Right atrium auricular region (tissue), 2 donors: ENCODE measurements at regions not wholly inside any gene's neighbourhood (a gene's known extent, or its start where the extent isn't known, plus 50 kb on each side); places are given as distances from the start of the nearest gene placed in this dataset.

Source experiments
- DNase-seq: peaks from one replicate; pipeline ENCODE4 v3.0.0-alpha.2; 2019; ENCODE audit warnings: low spot score
- H3K27ac ChIP-seq, 2 donors: fragments of 200-600 bp; sonication (generic); 1 replicate in 1 of 2; 2 replicates in 1 of 2; pipeline ENCODE4 v1.5.1; 2016 to 2019
- H3K27me3 ChIP-seq, 2 donors: fragments of 200-600 bp; sonication (generic); one replicate each; pipeline versions ENCODE4 v1.5.1 to v1.6.0; 2017 to 2019
- H3K36me3 ChIP-seq: fragments of 200-600 bp; sonication (generic); one replicate; pipeline ENCODE4 v1.5.1; 2016
- H3K4me1 ChIP-seq, 2 donors: fragments of 200-600 bp; sonication (generic); one replicate each; pipeline versions ENCODE4 v1.5.1 to v1.6.0; 2017 to 2019
- H3K4me3 ChIP-seq, 2 donors: fragments of 200-600 bp; sonication (generic); 1 replicate in 1 of 2; 2 replicates in 1 of 2; pipeline ENCODE4 v1.5.1; 2017 to 2019; ENCODE audit warnings: mild to moderate bottlenecking in 1 of 2, moderate library complexity in 1 of 2
- H3K9me3 ChIP-seq, 2 donors: fragments of 200-600 bp; sonication (generic); one replicate each; pipeline ENCODE4 v1.5.1; 2019
- TF ChIP-seq, protein P1 (sequence below), 2 donors: fragments of 200-600 bp; sonication (generic); IDR thresholded peaks; one replicate each; pipeline ENCODE4 v1.5.1; 2019; ENCODE audit warnings: antibody characterized with exemption in 2 of 2

DNA sequence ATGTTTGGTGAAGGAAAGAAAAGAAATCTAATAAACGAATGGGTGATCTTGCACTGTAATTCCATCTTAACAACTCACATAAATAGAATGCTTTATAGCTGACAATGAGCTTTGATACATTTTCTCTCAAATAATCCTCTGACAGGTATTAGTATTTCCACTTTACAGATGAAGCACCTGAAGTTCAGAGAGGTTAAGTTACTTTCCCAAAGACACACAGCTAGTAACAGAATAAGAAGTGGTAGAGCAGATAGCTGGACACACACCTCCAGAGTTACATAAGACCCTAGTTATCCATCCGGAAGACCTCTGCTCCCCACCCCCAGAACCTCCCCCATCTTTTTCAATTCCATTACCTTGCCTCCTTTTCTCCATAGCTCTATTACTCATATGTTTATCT lies 213.3 kb upstream of the ZC3H12A start:
- DNase-seq: no peak
- no peaks in the 10 kb centered on the region for H3K4me1 ChIP-seq
- H3K9me3 ChIP-seq: no peaks in the 10 kb centered on the region
- no peak overlapping the region for H3K27ac ChIP-seq
- TF ChIP-seq, protein P1, sequence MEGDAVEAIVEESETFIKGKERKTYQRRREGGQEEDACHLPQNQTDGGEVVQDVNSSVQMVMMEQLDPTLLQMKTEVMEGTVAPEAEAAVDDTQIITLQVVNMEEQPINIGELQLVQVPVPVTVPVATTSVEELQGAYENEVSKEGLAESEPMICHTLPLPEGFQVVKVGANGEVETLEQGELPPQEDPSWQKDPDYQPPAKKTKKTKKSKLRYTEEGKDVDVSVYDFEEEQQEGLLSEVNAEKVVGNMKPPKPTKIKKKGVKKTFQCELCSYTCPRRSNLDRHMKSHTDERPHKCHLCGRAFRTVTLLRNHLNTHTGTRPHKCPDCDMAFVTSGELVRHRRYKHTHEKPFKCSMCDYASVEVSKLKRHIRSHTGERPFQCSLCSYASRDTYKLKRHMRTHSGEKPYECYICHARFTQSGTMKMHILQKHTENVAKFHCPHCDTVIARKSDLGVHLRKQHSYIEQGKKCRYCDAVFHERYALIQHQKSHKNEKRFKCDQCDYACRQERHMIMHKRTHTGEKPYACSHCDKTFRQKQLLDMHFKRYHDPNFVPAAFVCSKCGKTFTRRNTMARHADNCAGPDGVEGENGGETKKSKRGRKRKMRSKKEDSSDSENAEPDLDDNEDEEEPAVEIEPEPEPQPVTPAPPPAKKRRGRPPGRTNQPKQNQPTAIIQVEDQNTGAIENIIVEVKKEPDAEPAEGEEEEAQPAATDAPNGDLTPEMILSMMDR (IDR thresholded peaks at IDR 0.05): no peak
- peaks cover 0 to 2% of the 10 kb centered on the region in 2 donors for H3K27me3 ChIP-seq
- H3K36me3 ChIP-seq: no peaks in the 10 kb centered on the region
- H3K4me3 ChIP-seq: no peak overlapping the region

- peaks cover 0 to 2% of the 10 kb centered on the region in 2 donors for H3K27me3 ChIP-seq
- no peak overlapping the region for H3K4me3 ChIP-seq
- H3K36me3 ChIP-seq: no peaks in the 10 kb centered on the region
- no peak for DNase-seq
- H3K9me3 ChIP-seq: no peaks in the 10 kb centered on the region
- H3K4me1 ChIP-seq: no peaks in the 10 kb centered on the region
- H3K27ac ChIP-seq: no peak overlapping the region
- TF ChIP-seq, protein P1 (IDR thresholded peaks at IDR 0.05): no peak
Measured at GRCh38 chr1:37262439-37263170, 211.8 kb upstream of the ZC3H12A start.

DNA sequence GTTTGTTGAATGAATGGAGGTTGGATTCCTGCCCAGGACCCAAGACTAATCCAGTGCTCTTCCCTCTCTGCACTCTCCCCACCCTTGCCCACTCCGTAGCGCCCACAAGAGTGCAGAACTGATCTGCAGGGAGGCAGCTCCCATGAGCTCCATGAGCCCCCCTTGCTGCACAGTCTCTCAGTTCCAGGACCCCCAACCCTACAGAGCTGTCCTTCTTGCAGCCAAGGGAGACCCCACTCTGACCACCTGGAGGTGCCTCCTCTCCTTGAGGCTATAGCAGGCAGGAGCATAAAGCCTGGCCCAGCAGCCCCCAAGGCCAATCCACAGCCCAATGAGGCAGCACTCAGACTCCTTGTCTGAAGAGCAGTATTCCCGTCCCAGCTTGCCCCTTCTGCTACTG lies 209.2 kb upstream of the ZC3H12A start:
- Histone ChIP-seq H3K27me3 (no peaks in the 10 kb centered on the region), H3K4me3 (no peak overlapping the region), H3K36me3 (no peaks in the 10 kb centered on the region), H3K27ac (no peak overlapping the region), H3K9me3 (no peaks in the 10 kb centered on the region), H3K4me1 (no peaks in the 10 kb centered on the region)
- no peak for DNase-seq
- TF ChIP-seq, protein P1 (IDR thresholded peaks at IDR 0.05): no peak

DNA sequence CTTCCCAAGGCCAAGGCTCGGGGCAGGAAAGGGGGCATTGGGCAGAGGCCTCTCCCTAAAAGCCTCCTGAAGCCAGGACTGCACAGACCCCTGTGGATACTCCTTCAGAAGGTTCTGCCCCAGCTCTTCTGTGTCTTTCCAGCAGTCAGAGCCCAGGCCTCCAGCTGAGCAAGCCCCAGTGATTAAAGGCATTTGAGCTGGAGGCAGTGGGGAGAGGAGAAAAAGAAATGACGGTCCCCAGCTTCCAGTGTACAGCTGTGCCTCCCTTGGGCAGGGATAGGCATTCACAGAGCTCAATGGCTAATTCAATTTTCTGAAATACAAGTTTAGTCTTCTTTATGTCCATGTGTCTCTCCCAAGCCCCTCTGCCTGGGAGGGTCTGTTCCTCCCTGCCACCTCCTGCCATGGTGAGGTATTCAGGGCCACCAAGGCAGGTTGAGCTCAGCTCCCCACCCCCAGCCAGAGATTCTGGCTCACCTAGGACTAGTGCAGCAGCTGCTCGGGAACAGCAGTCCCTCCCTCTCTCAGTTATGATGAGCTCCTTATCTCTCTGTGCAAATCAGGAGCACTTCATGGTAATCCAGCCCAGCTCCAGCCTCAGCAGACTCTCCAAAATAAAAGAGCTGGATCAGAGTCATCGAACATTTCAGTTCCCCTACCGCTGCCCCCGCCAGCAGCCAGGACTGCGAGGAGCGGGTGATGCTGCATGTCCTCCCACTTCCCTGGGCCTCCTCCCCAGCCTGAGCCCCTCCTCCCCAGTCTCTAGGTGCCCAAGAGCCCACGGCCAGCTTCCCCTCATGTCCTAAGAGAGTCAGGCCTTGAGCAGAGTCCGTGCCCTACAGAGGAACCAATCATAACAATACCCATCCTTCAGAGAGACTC lies 208.4 kb upstream of the ZC3H12A start:
- no peak overlapping the region for H3K27ac ChIP-seq
- no peak for DNase-seq
- H3K36me3 ChIP-seq: no peaks in the 10 kb centered on the region
- H3K4me1 ChIP-seq: no peaks in the 10 kb centered on the region
- no peaks in the 10 kb centered on the region for H3K27me3 ChIP-seq
- TF ChIP-seq, protein P1 (IDR thresholded peaks at IDR 0.05): no peak
- no peak overlapping the region for H3K4me3 ChIP-seq
- no peaks in the 10 kb centered on the region for H3K9me3 ChIP-seq

GRCh38 chr1:37267111-37267835 lies 207.1 kb upstream of the ZC3H12A start:
- H3K27me3 ChIP-seq: no peaks in the 10 kb centered on the region

More at GRCh38 chr1:37267111-37267835, 207.1 kb upstream of the ZC3H12A start:
- Histone ChIP-seq H3K36me3 (no peaks in the 10 kb centered on the region), H3K4me1 (no peaks in the 10 kb centered on the region), H3K9me3 (no peaks in the 10 kb centered on the region), H3K4me3 (no peak overlapping the region), H3K27ac (no peak overlapping the region)
- no peak for DNase-seq
- TF ChIP-seq, protein P1 (IDR thresholded peaks at IDR 0.05): no peak
